Activated CD4-positive, alpha-beta T cell treated with anti-CD3 and anti-CD28 coated beads, Interleukin-10, Interleukin-2, amounts not matched to agents 100 ng/mL and 50 ng/mL, durations not matched to agents 16 hours and 8 hours (primary cell): ENCODE measurements at regions not wholly inside any gene's neighbourhood (a gene's known extent, or its start where the extent isn't known, plus 50 kb on each side); places are given as distances from the start of the nearest gene placed in this dataset.

Source experiments
- DNase-seq: peaks from one replicate; pipeline ENCODE4 v3.0.0-alpha.2; 2020

DNA sequence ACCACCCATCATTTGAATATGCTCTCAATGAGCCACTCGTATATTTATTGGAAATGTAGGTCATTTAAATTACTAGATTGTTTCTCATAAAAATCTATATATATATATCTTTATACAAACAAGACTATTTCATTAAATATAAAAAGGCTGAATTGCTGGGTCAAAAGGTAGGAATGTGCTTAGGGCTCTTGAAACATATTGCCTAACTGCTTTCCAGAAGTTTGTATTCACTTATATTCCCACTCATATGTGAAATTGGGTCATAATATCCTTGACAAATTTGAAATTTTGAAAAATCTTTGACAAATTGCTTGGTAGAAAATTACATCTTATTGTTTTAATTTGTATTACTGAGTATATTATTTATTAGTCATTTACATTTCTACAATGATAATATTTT is 999.8 kb upstream of the CDH2 start:
- no peak for DNase-seq

- DNase-seq = no peak
Observed at GRCh38 chr18:29174891-29175290, 998.0 kb upstream of the CDH2 start.

- no peak for DNase-seq
Observed at GRCh38 chr18:29172756-29173067, 995.8 kb upstream of the CDH2 start.

DNA sequence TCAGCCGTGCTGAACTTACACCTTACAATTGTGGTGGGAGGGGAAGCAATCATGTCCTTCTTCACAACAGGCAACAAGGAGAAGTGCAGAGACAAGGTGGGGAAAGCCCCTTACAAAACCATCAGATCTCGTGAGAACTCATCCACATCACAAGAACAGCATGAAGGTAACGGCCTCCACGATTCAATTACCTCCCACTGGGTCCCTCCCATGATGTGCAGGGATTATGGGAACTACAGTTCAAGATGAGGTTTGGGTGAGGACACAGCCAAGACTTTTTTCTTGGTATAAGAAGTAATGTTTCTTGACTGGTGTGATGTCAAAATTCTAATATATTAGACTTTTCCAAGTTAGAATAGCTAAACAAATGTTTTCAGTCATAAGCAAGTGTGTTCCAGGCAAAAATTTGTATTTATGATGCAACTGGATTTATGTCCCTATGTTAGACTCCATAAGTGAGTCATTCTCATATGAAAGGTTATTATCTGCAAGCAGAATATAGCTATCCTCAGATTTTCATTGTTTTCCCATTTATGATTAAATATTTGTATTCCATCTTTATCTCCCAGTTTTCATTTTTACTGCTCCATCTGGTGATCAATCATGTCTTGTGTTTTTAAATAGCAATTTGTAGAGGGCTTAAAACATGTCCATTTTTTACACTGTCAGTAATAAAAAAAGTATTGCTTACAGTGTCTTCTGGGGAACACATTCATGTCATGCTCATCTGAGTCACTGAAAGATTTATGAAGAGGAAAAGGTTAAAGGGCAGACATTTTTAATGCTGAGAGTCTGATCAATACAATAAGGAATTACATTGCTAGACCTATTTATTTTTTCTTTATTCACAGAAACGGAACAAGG is 995.2 kb upstream of the CDH2 start:
- no peak for DNase-seq

GRCh38 chr18:29169599-29169998 is 992.7 kb upstream of the CDH2 start:
- no peak for DNase-seq

- no peak for DNase-seq
Observed at GRCh38 chr18:29164993-29165599, 988.2 kb upstream of the CDH2 start.

GRCh38 chr18:29164020-29164706 is 987.2 kb upstream of the CDH2 start:
- DNase-seq = no peak

GRCh38 chr18:29163596-29163995 is 986.7 kb upstream of the CDH2 start:
- DNase-seq = no peak

DNA sequence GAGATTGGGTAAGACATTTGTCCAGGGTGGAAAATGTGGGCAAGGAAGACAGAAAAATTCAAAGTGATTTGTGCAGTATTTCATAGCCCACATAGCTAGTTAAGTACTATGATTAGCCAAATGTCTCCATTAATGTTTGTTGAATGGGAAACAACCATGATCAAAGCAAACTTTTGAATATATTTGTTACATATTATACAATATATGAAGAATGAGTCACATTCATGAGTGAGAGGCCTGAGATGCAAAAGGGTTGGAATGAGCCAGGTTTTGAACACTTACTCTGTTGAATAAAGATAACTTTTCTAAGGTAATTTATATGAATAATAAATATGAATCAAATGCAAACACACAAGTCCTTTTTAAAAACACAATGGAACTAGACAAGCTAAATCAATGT is 984.5 kb upstream of the CDH2 start:
- DNase-seq = no peak

GRCh38 chr18:29160170-29160569 is 983.2 kb upstream of the CDH2 start:
- no peak for DNase-seq

DNA sequence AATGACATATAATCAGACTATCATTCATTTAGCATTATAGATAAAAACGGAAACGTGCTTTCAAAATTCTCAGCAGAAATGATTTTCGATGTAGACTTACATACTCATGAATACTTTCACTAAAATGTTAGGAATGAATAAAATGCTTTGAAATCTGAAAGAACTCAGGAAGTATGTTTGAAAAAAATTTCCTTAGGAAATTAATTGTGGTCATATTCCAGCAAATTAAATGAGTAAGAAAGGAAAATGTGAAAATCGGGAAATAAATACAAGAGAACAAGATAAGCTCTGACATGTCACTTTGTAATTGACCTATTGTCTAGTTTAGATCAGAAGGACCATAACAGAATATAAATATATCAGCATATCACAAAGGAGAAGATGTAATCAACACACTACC is 981.0 kb upstream of the CDH2 start:
- no peak for DNase-seq

DNA sequence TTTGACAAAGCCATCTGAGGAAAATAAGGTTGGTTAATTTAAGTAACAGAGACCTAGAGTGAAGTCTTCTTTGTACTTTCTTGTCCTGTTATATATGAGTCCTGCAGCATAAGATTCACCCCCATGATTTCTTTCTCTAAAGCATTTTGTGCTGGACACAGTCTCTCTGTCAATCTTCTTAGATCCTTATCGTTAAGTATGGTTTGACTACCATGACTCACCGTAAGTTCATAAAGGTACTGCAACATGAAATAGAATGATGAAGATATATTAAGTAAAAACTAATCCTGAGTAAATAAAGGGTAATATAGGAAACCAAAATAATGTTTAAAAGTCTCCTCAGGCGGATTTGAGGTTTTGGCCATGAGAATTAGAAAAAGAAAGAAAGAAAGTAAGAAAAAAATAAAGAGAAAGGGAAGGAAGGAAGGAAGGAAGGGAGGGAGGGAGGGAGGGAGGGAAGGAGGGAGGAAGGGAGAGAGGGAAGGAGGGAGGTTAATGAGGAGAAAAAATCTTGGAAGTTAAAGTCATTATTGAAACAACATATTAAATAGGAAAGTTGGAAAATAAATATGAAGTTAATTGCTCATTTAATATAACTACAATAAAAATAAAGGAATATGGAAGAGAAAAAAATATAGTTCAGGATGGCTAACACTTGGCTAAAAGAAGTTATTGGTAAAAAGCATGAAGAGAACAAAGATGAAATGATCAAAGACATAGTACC is 980.3 kb upstream of the CDH2 start:
- no peak for DNase-seq

- no peak for DNase-seq
Observed at GRCh38 chr18:29156531-29156930, 979.6 kb upstream of the CDH2 start.

GRCh38 chr18:29154758-29155725 is 978.1 kb upstream of the CDH2 start:
- DNase-seq = no peak

DNA sequence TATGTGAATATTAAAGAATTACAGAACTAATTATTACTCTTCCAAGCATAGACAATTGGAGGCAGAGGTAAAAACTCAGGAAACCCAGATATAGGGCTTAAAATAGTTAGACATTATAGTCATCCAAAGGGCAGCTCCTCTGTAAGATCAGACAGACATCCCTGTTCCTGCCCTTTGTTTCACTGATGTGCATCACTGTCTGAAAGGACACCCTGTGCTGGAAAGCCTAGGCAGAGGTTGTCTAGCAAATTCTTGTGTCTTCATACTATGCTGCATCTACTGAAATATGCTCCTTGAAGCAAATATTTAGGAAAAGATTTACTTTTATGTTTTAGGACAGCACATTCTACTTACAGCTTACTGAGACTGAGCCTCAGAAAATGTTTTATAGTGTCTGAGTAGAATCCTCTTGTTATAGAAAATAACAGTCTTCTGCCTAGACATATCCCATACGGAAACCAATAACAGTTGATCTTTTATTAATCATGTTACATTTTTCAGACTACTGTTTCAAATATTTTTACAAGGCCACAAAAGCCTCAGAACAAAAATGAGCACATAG is 977.3 kb upstream of the CDH2 start:
- no peak for DNase-seq

DNA sequence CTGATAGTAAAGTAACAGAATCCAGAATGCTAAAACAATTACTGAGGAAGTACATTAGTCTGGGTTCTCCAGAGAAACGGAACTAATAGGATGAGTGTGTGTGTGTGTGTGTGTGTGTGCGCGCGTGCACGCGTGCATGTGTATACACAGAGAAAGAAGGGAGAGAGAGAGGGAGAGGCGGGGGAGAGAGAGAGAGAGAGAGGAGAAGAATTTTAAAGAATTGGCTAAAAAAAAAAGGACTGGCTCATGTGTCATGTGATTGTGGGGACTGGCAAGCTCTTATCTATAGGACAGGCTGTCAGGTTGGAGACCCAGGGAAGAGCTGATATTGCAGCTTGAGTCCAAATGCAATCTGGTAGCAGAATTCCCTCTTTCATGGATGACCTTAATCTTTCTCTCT is 976.2 kb upstream of the CDH2 start:
- DNase-seq = no peak

DNA sequence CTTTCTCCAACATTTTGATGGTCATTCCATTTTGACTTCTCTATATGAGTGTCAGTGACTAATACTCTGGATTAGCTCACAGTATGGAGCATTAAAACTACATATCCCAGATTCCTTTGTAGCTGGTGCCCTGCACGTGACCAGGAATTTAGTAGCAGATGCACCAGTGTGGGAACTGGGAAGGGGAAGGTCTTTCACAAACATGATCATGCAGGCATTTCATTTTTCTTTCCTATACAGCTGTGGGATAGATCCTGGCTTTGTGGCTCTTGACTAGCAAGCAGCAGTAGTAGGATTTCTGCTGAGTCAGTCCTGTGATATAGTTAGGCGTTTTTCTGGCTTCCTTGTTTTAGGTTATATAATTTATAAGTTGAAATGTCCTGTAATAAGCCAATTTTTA is 971.0 kb upstream of the CDH2 start:
- no peak for DNase-seq

DNA sequence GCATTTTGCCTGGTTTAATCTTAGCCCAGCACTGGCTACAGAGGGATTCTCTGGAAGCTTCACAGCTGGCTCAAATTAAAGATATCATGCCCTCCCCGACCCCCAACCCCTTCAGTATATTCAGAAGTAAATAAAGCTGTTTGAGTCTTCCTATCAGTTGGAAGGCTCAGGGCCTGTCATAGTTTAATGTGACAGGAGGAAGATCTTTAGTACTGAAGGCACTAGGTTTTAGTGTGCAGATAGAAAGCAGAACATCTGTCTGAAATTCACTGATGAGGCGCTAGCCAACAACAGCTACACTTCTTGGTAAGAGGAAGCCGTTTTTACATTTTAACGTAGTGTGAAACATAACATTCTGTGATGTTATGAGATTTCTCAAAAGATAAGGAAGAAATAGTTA is 969.1 kb upstream of the CDH2 start:
- DNase-seq = no peak

- no peak for DNase-seq
Observed at GRCh38 chr18:29140590-29140989, 963.7 kb upstream of the CDH2 start.

DNA sequence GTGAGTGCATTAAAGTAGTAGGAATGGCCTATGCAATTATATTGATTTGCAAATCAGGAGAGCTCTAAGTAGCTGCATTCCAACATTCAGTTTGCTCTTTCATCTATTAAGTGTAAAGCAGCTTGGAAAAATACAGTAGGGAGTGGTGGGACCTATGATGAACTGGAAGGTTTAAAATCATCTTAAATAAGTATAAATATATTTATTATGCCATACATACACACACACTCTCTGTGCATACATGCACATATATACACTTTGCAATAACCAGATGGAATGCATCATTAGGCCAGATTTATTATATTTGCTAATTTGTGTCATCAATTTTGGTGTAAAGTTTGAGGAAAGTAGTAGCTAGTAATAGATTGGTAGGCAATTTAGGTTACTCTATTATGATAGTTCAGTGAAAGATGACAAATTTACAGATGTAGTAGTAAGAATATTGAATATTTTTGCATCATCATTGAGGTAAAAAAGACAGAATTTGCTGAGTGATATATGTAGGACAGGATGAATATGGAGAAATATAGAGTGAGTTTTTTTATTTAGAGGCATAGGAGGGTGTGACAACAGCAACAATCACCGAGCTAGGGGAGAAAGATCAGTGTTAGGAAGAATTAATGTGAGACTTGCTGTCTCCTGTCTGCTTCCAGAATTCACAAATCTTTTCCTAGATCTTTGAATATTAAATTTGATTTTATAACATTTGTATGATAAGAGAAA is 961.0 kb upstream of the CDH2 start:
- DNase-seq = no peak
